K562 (cell line): ENCODE measurements at regions not wholly inside any gene's neighbourhood (a gene's known extent, or its start where the extent isn't known, plus 50 kb on each side); places are given as distances from the start of the nearest gene placed in this dataset.

ENCODE experiments used
- ATAC-seq: fragments of 200-7000 bp; cut with Tn5 transposase; 3 replicates; pipeline ENCODE4 v1.9.1; 2020; ENCODE audit warnings: moderate library complexity
- BruUV-seq: library from RNA; stranded (reverse); fragments of 400-500 nt; replicated peaks from 2 replicates; lab custom pipeline; 2021; lab: Mats Ljungman, UMichigan
- CTCF ChIA-PET: fragments of 300-600 bp; formaldehyde crosslinking; extraction: SDS; loops from one replicate; lab custom pipeline; 2021; ENCODE audit warnings: low intra/inter-chr PET ratio; lab: Yijun Ruan, JAX
- POLR2A ChIA-PET: fragments of 300-600, 350-650 bp; sonication (Branson Sonifier 250); formaldehyde crosslinking; extraction: SDS; loops from one replicate; lab custom pipeline; 2021; ENCODE audit warnings: antibody characterized with exemption, inconsistent platforms; lab: Yijun Ruan, JAX
- DNase-seq, 4 experiments: peaks; one replicate each; pipeline versions ENCODE4 v3.0.0 to v3.0.0-alpha.2; 2011 to 2018; ENCODE audit warnings: low spot score in 3 of 4, mixed read lengths in 3 of 4; ENCODE audit errors: extremely low read depth in 1 of 4
- FAIRE-seq: peaks from 2 replicates; lab custom pipeline; 2011; peaks lifted over from hg19 to GRCh38; lab: Jason Lieb, UNC
- H2AFZ ChIP-seq: 2 replicates; pipeline ENCODE4 v1.6.0; 2011; ENCODE audit warnings: low read depth, low read length, control low read depth, inconsistent platforms
- H3K27ac ChIP-seq: fragments of 200-600 bp; 3 replicates; pipeline ENCODE4 v1.8.0; 2011; ENCODE audit warnings: low read depth, mild to moderate bottlenecking, control low read depth, inconsistent platforms, low read length, moderate library complexity, mixed read lengths; ENCODE audit errors: extremely low read depth
- H3K27me3 ChIP-seq, 2 experiments: fragments of 300-600 bp in 1 of 2; 2 replicates in 1 of 2; 3 replicates in 1 of 2; pipeline versions ENCODE4 v1.6.0 to v1.8.0; 2011; ENCODE audit warnings: inconsistent platforms in 2 of 2, low read length in 2 of 2, mild to moderate bottlenecking in 1 of 2, mixed read lengths in 1 of 2, moderate library complexity in 1 of 2; ENCODE audit not compliant: control insufficient read depth in 2 of 2, insufficient read depth in 2 of 2
- H3K36me3 ChIP-seq: fragments of 300-600 bp; 3 replicates; pipeline ENCODE4 v1.8.0; 2011; ENCODE audit warnings: mild to moderate bottlenecking, low read length, inconsistent platforms; ENCODE audit not compliant: control insufficient read depth, insufficient read depth
- H3K4me1 ChIP-seq, 2 experiments: fragments of 200-600 bp in 1 of 2; replicated peaks in 1 of 2; 2 replicates in 1 of 2; 3 replicates in 1 of 2; pipeline versions ENCODE4 v1.5.1 to v1.8.0; 2011; ENCODE audit warnings: inconsistent platforms in 2 of 2, low read length in 2 of 2, mild to moderate bottlenecking in 1 of 2, mixed read lengths in 1 of 2, moderate library complexity in 1 of 2; ENCODE audit not compliant: control insufficient read depth in 2 of 2, insufficient read depth in 2 of 2
- H3K4me2 ChIP-seq: 2 replicates; pipeline ENCODE4 v1.6.1; 2011; ENCODE audit warnings: low read length, control low read depth, inconsistent platforms, mixed read lengths; ENCODE audit not compliant: insufficient read depth
- H3K4me3 ChIP-seq: fragments of 200-600 bp; sonication (generic), shearing (Covaris generic); 2 replicates; pipeline ENCODE4 v1.5.1; 2016; ENCODE audit warnings: control low read depth, inconsistent platforms
- H3K79me2 ChIP-seq: fragments of 200-600 bp; 3 replicates; pipeline ENCODE4 v1.8.0; 2011; ENCODE audit warnings: low read length, inconsistent platforms; ENCODE audit not compliant: control insufficient read depth, insufficient read depth
- H3K9ac ChIP-seq, 2 experiments: 2 replicates each; pipeline versions ENCODE4 v1.6.0 to v1.6.1; 2011; ENCODE audit warnings: low read depth in 2 of 2, low read length in 2 of 2, control low read depth in 1 of 2, inconsistent platforms in 1 of 2, mild to moderate bottlenecking in 1 of 2, mixed read lengths in 1 of 2; ENCODE audit not compliant: insufficient read depth in 1 of 2
- H3K9me1 ChIP-seq: one replicate; pipeline ENCODE4 v1.6.0; 2011; ENCODE audit warnings: inconsistent platforms, mild to moderate bottlenecking, low read length, moderate library complexity; ENCODE audit not compliant: control insufficient read depth, insufficient read depth
- H3K9me3 ChIP-seq: replicated peaks from 2 replicates; pipeline ENCODE4 v1.5.1; 2011; ENCODE audit warnings: low read depth, low read length, inconsistent platforms; ENCODE audit not compliant: control insufficient read depth, insufficient read depth
- H4K20me1 ChIP-seq: replicated peaks from 2 replicates; pipeline ENCODE4 v1.6.1; 2011; ENCODE audit warnings: low read length, inconsistent platforms, mixed read lengths; ENCODE audit not compliant: control insufficient read depth, insufficient read depth
- PPARD ChIP-seq: fragments of 250-450 bp; sonication (Bioruptor Pico); IDR thresholded peaks from 2 replicates; pipeline ENCODE4 v1.8.0; 2022; ENCODE audit warnings: inconsistent platforms, mild to moderate bottlenecking, moderate library complexity
- REST ChIP-seq, 2 experiments: fragments of 450-650 bp; formaldehyde crosslinking in 1 of 2; IDR thresholded peaks; 2 replicates each; pipeline versions ENCODE4 v1.4.0 to v1.6.1; 2014 to 2020; ENCODE audit warnings: mild to moderate bottlenecking in 2 of 2, borderline replicate concordance in 1 of 2, low read depth in 1 of 2
- WGBS: fragments of 100-300 bp; shearing (Covaris generic); methylation state at CpG from one replicate; pipeline ENCODE4 v1.1.6; 2016; ENCODE audit warnings: low coverage, mixed read lengths; ENCODE audit not compliant: insufficient coverage; ENCODE audit errors: missing lambda C conversion rate; 5-methylcytosine and 5-hydroxymethylcytosine counted together
- in situ Hi-C: fragments of 300-500 bp; cut with MboI; formaldehyde crosslinking; loops from 4 replicates; pipeline ENCODE4 v1.15.0; 2018; ENCODE audit warnings: inconsistent platforms, mixed read lengths
- intact Hi-C: fragments of 100-400 bp; cut with micrococcal nuclease; formaldehyde crosslinking; loops from 2 replicates; pipeline ENCODE4 v1.14.2; 2022

GRCh38 chr15:46131876-46132275 lies 497.0 kb downstream of the SQOR start (continued):
- TF ChIP-seq REST (IDR thresholded peaks at IDR 0.05; ENCODE audit: borderline replicate concordance) (no peak), REST (CRISPR knock-in tag; IDR thresholded peaks at IDR 0.05; ENCODE audit: low read depth) (no peak), PPARD (CRISPR knock-in tag) (no peak)
- TF ChIP-seq, all 486 proteins: peak for 0

GRCh38 chr15:46137443-46137842 lies 502.6 kb downstream of the SQOR start:
- Histone ChIP-seq H4K20me1 (no peaks in the 10 kb centered on the region), H3K27ac (no peak overlapping the region), H3K4me2 (no peak overlapping the region), H2AFZ (no peak overlapping the region), H3K27me3 (no peaks in the 10 kb centered on the region), H3K4me3 (no peak overlapping the region), H3K9me1 (no peaks in the 10 kb centered on the region), H3K4me1 (no peaks in the 10 kb centered on the region), H3K9me3 (no peaks in the 10 kb centered on the region; the same call in 1 of the 2 replicates), H3K36me3 (no peaks in the 10 kb centered on the region), H3K79me2 (no peaks in the 10 kb centered on the region), H3K9ac (no peak overlapping the region)
- FAIRE-seq (no peak), DNase-seq (no peak), ATAC-seq (no peak)
- no TSS peak for BruUV-seq
- WGBS = 0% methylated on average over 2 of the region's 2 CpGs
- ChIA-PET POLR2A (no interaction called here), CTCF (no interaction called here)
- intact Hi-C loops (no loop called here), in situ Hi-C loops (no loop called here)
